ENCODE measurements at regions not wholly inside any gene's neighbourhood (a gene's known extent, or its start where the extent isn't known, plus 50 kb on each side); places are given as distances from the start of the nearest gene placed in this dataset.
"Not testable (repeated sequence)": the region's sequence is repeated elsewhere in the genome, so short reads cannot be mapped to it uniquely, and the experiment has no call there.

DNA sequence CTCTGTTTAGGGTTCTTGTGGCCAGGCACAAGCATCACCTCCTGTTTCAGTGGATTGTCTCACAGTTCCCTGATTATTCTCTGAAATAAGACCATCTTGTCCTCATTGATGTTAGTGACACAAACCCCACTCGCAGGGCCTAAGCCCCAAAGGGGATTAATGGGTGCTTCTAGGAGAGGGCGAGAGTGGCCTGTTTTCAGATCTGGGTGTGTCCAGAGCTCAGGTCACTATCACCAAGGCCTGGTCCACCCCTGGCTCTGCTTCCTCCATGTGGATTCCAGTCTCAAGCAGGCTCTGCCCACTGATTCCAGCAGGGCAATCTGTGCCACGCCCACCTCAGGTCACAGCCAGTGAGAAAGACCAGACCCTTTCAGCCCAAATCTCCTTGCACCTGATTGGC is 361.9 kb downstream of the ADGRD1 start:
- ATAC-seq: no peak
- no peak for TF ChIP-seq POLR2A (IDR thresholded peaks at IDR 0.05)
- TF ChIP-seq, protein P1, sequence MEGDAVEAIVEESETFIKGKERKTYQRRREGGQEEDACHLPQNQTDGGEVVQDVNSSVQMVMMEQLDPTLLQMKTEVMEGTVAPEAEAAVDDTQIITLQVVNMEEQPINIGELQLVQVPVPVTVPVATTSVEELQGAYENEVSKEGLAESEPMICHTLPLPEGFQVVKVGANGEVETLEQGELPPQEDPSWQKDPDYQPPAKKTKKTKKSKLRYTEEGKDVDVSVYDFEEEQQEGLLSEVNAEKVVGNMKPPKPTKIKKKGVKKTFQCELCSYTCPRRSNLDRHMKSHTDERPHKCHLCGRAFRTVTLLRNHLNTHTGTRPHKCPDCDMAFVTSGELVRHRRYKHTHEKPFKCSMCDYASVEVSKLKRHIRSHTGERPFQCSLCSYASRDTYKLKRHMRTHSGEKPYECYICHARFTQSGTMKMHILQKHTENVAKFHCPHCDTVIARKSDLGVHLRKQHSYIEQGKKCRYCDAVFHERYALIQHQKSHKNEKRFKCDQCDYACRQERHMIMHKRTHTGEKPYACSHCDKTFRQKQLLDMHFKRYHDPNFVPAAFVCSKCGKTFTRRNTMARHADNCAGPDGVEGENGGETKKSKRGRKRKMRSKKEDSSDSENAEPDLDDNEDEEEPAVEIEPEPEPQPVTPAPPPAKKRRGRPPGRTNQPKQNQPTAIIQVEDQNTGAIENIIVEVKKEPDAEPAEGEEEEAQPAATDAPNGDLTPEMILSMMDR (IDR thresholded peaks at IDR 0.05 in 4 of 5, conservative IDR thresholded peaks at IDR 0.05 in 1 of 5): no peak
- intact Hi-C loops (cut with DNase I; ENCODE audit: low total_unique reads) (no loop called here), in situ Hi-C loops (cut with MboI; ENCODE audit: low sequenced_read_pairs in 4 of 4) (loop anchor here in 1 of 4 donors (25.0 kb wide), 1 partner anchor 322 kb away; no protein-coding TSS in a partner anchor)
- Histone ChIP-seq H3K4me3 (no peak overlapping the region), H3K27me3 (peaks cover 0 to 3% (median 0%) of the 10 kb centered on the region in 3 donors), H3K9me3 (no peaks in the 10 kb centered on the region), H3K36me3 (no peaks in the 10 kb centered on the region), H3K27ac (no peak overlapping the region), H3K4me1 (no peaks in the 10 kb centered on the region)
- DNase-seq: no peak

DNA sequence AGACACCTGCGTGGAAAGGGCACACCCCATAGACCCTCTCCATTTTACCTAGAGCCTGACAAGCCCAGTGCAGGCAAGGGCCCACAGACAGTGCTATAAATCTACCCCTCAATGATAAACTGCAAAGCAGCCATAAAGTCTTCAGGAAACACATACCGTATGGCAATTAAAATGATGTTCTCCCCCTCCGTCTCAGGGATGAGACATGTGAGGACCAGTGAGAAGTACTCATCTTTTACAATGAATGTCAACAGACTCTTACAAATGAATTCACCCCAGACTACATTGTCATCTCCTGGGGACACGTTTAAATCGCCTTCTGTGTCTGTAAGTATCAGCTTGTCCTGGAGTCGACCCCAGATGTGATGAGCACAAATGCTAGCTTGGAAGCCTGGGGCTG is 362.7 kb downstream of the ADGRD1 start:
- intact Hi-C loops (cut with DNase I; ENCODE audit: low total_unique reads) (no loop called here), in situ Hi-C loops (cut with MboI; ENCODE audit: low sequenced_read_pairs in 4 of 4) (loop anchor here in 1 of 4 donors (25.0 kb wide), 1 partner anchor 321 kb away; no protein-coding TSS in a partner anchor)

DNA sequence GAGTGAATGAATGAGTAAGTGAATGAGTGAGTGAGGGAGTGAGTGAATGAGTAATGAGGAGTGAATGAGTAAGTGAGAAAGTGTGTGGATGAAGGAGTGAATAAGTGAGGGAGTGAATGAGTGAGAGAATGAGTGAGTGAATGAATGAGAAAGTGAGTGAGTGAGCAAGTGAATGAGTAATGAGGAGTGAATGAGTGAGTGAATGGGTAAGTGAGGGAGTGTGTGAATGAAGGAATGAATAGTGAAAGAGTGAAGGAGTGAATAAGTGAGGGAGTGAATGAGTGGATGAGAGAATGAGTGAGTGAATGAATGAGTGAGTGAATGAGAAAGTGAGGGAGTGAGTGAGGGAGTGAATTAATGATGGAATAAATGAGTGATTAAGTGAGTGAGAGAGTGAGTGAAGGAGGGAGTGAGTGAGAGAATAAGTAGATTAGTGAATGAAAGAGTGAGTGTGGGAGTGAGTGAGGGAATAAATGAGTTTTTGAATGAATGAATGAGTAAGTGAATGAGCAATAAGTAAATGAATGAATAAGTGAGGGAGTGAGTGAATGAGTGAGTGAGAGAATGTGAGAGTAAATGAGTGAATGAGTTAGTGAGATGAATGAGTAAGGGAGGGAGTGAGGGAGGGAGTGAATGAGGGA is 364.5 kb downstream of the ADGRD1 start:
- ATAC-seq (no peak), DNase-seq (no peak)
- Histone ChIP-seq H3K27me3 (peaks cover 0 to 2% (median 0%) of the 10 kb centered on the region in 3 donors), H3K4me3 (no peak overlapping the region), H3K9me3 (no peaks in the 10 kb centered on the region), H3K27ac (no peak overlapping the region), H3K4me1 (no peaks in the 10 kb centered on the region), H3K36me3 (no peaks in the 10 kb centered on the region)
- intact Hi-C loops (cut with DNase I; ENCODE audit: low total_unique reads) (no loop called here), in situ Hi-C loops (cut with MboI; ENCODE audit: low sequenced_read_pairs in 4 of 4) (loop anchor here in 1 of 4 donors (25.0 kb wide), 1 partner anchor 319 kb away; no protein-coding TSS in a partner anchor)
- TF ChIP-seq, protein P1 (IDR thresholded peaks at IDR 0.05 in 4 of 5, conservative IDR thresholded peaks at IDR 0.05 in 1 of 5): no peak
- no peak for TF ChIP-seq POLR2A (IDR thresholded peaks at IDR 0.05)

More for the DNA sequence above, 362.7 kb downstream of the ADGRD1 start:
- no peak for DNase-seq
- Histone ChIP-seq H3K9me3 (no peaks in the 10 kb centered on the region), H3K4me1 (no peaks in the 10 kb centered on the region), H3K27me3 (peaks cover 0 to 3% (median 0%) of the 10 kb centered on the region in 3 donors), H3K36me3 (no peaks in the 10 kb centered on the region), H3K4me3 (no peak overlapping the region), H3K27ac (no peak overlapping the region)
- no peak for ATAC-seq
- TF ChIP-seq, protein P1 (IDR thresholded peaks at IDR 0.05 in 4 of 5, conservative IDR thresholded peaks at IDR 0.05 in 1 of 5): no peak
- TF ChIP-seq POLR2A (IDR thresholded peaks at IDR 0.05): no peak

DNA sequence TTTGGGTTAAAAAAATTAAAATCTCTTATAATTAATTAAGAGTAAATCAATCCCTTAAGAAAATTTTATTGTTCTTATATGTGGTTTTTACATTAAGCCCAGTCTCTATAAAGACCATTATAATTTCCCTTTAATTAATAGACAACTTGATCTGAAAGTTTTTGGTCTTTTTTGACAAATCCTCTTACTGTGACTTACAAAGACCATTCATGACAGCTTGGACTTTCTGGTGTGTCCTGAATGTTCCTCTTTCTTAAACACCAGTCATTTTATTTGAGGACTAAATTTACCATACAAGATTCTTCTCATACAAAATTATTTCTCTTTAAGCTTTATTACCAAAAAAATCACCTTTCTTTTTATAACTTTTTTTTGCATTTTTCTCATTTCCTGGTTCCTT is 368.3 kb downstream of the ADGRD1 start:
- in situ Hi-C loops (cut with MboI; ENCODE audit: low sequenced_read_pairs in 4 of 4): loop anchor here in 1 of 4 donors (25.0 kb wide), 1 partner anchor 315 kb away; no protein-coding TSS in a partner anchor
- no peaks in the 10 kb centered on the region for H3K36me3 ChIP-seq
- H3K27me3 ChIP-seq: no peaks in the 10 kb centered on the region
- ATAC-seq (no peak), DNase-seq (no peak)
- H3K9me3 ChIP-seq: no peaks in the 10 kb centered on the region
- no peaks in the 10 kb centered on the region for H3K4me1 ChIP-seq
- no peak overlapping the region for H3K4me3 ChIP-seq
- no peak for TF ChIP-seq POLR2A (IDR thresholded peaks at IDR 0.05)
- TF ChIP-seq, protein P1 (IDR thresholded peaks at IDR 0.05 in 4 of 5, conservative IDR thresholded peaks at IDR 0.05 in 1 of 5): no peak
- intact Hi-C loops (cut with DNase I; ENCODE audit: low total_unique reads): no loop called here
- H3K27ac ChIP-seq: no peak overlapping the region

DNA sequence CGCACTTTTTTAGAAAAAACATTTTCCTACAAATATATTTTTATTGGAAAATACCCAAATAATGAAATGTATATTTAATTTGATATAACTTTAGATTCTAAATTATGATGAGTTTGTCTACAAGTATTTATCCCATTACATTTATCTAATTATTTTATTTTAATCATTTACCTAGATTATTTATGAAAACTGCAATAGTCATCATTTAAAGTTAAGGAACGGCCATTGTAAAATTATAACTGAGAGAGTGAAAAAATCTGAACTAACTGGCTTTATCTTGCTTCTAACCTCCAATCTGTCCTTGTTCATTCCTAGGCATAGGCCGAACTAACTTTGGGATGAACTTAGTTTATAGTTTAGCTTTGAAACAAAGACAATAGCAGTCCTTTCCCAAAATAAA is 368.8 kb downstream of the ADGRD1 start:
- intact Hi-C loops (cut with DNase I; ENCODE audit: low total_unique reads); ATAC-seq: not testable (repeated sequence)

More for the DNA sequence above, 368.8 kb downstream of the ADGRD1 start:
- not testable (repeated sequence) for H3K9me3 ChIP-seq, H3K27ac ChIP-seq, H3K4me3 ChIP-seq, H3K36me3 ChIP-seq, DNase-seq, H3K27me3 ChIP-seq, H3K4me1 ChIP-seq
- in situ Hi-C loops (cut with MboI; ENCODE audit: low sequenced_read_pairs in 4 of 4): loop anchor here in 1 of 4 donors (25.0 kb wide), 1 partner anchor 315 kb away; no protein-coding TSS in a partner anchor

Measured in gastrocnemius medialis (tissue), 4 donors.